K562 (cell line): ENCODE measurements at regions not wholly inside any gene's neighbourhood (a gene's known extent, or its start where the extent isn't known, plus 50 kb on each side); places are given as distances from the start of the nearest gene placed in this dataset.

ENCODE experiments used
- ATF3 ChIP-seq, 2 experiments: fragments of 450-650 bp in 1 of 2; sonication (generic) in 1 of 2; formaldehyde crosslinking in 1 of 2; IDR thresholded peaks in 1 of 2; conservative IDR thresholded peaks in 1 of 2; 2 replicates each; pipeline versions ENCODE4 v1.6.1 to v1.8.1; 2016 to 2023; ENCODE audit warnings: mild to moderate bottlenecking in 2 of 2, moderate library complexity in 2 of 2, inconsistent platforms in 1 of 2, missing genetic modification reagents in 1 of 2
- CBFA2T3 ChIP-seq: fragments of 450-650 bp; IDR thresholded peaks from 2 replicates; pipeline ENCODE4 v1.6.1; 2017
- CREM ChIP-seq: IDR thresholded peaks from 2 replicates; pipeline ENCODE4 v1.6.1; 2014; ENCODE audit warnings: antibody characterized with exemption, low read depth
- DEAF1 ChIP-seq: fragments of 450-650 bp; formaldehyde crosslinking; IDR thresholded peaks from 2 replicates; pipeline ENCODE4 v1.4.0; 2020; ENCODE audit warnings: mild to moderate bottlenecking, moderate library complexity
- EZH2 ChIP-seq: IDR thresholded peaks from 2 replicates; pipeline ENCODE4 v1.6.1; 2012; ENCODE audit warnings: low read depth, mild to moderate bottlenecking, inconsistent platforms, low read length, borderline replicate concordance
- RAD21 ChIP-seq, 2 experiments: fragments of 250-450 bp in 1 of 2; fragments of 450-650 bp in 1 of 2; sonication (Bioruptor Pico) in 1 of 2; formaldehyde crosslinking in 1 of 2; IDR thresholded peaks in 1 of 2; conservative IDR thresholded peaks in 1 of 2; 2 replicates each; pipeline versions ENCODE4 v1.4.0 to v1.8.0; 2020 to 2022; ENCODE audit warnings: mild to moderate bottlenecking in 2 of 2, moderate library complexity in 1 of 2
- RBBP5 ChIP-seq: fragments of 200-600 bp; sonication (generic); IDR thresholded peaks from 2 replicates; pipeline ENCODE4 v1.6.1; 2012; ENCODE audit warnings: borderline replicate concordance, mild to moderate bottlenecking, low read length, control low read depth, inconsistent platforms; ENCODE audit not compliant: insufficient read depth, poor library complexity, severe bottlenecking
- RBM39 ChIP-seq: fragments of 200-400 bp; formaldehyde crosslinking; optimal IDR thresholded peaks from 2 replicates; pipeline ENCODE3; 2018; ENCODE audit warnings: low read depth, low read length
- RERE ChIP-seq: sonication (generic); formaldehyde crosslinking; IDR thresholded peaks from 2 replicates; pipeline ENCODE4 v1.8.0; 2023; ENCODE audit warnings: missing genetic modification reagents, mild to moderate bottlenecking, borderline replicate concordance
- RHOXF2B ChIP-seq: fragments of 250-450 bp; sonication (Bioruptor Pico); conservative IDR thresholded peaks from 2 replicates; pipeline ENCODE4 v1.5.1; 2021
- RNF219 ChIP-seq: fragments of 250-450 bp; sonication (Bioruptor Pico); IDR thresholded peaks from 2 replicates; pipeline ENCODE4 v1.5.0; 2022; ENCODE audit warnings: mild to moderate bottlenecking
- SMARCA4 ChIP-seq: fragments of 450-650 bp; IDR thresholded peaks from 2 replicates; pipeline ENCODE4 v1.6.1; 2016
- TEAD1 ChIP-seq, 2 experiments: fragments of 450-650 bp in 1 of 2; sonication (generic) in 1 of 2; formaldehyde crosslinking; IDR thresholded peaks; 2 replicates each; pipeline versions ENCODE4 v1.4.0 to v1.8.0; 2020 to 2022; ENCODE audit warnings: mild to moderate bottlenecking in 2 of 2, missing genetic modification reagents in 1 of 2
- U2AF1 ChIP-seq: fragments of 200-400 bp; formaldehyde crosslinking; optimal IDR thresholded peaks from 2 replicates; pipeline ENCODE3; 2017; ENCODE audit warnings: mild to moderate bottlenecking, low read depth, low read length, moderate library complexity

GRCh38 chr16:79836144-79836543 is 235.6 kb upstream of the MAF start (continued):
- TF ChIP-seq CREM (no peak), ATF3 (IDR thresholded peaks at IDR 0.05) (no peak), ATF3 (CRISPR knock-in tag; conservative IDR thresholded peaks at IDR 0.05) (no peak), RNF219 (CRISPR knock-in tag) (no peak), RHOXF2B (CRISPR knock-in tag) (no peak), SMARCA4 (no peak), U2AF1 (no peak), EZH2 (no peak), RERE (no peak), RBM39 (no peak), CBFA2T3 (peak; percentile 66), RAD21 (CRISPR knock-in tag; conservative IDR thresholded peaks at IDR 0.05 in 1 of 2, IDR thresholded peaks at IDR 0.05 in 1 of 2) (0 out of 4 replicates have a peak, but pooled peaks have one; percentile 8 to 26), DEAF1 (CRISPR knock-in tag) (no peak), TEAD1 (CRISPR knock-in tag; IDR thresholded peaks at IDR 0.05) (no peak), RBBP5 (no peak)
